ENCODE measurements at regions not wholly inside any gene's neighbourhood (a gene's known extent, or its start where the extent isn't known, plus 50 kb on each side); places are given as distances from the start of the nearest gene placed in this dataset.

DNA sequence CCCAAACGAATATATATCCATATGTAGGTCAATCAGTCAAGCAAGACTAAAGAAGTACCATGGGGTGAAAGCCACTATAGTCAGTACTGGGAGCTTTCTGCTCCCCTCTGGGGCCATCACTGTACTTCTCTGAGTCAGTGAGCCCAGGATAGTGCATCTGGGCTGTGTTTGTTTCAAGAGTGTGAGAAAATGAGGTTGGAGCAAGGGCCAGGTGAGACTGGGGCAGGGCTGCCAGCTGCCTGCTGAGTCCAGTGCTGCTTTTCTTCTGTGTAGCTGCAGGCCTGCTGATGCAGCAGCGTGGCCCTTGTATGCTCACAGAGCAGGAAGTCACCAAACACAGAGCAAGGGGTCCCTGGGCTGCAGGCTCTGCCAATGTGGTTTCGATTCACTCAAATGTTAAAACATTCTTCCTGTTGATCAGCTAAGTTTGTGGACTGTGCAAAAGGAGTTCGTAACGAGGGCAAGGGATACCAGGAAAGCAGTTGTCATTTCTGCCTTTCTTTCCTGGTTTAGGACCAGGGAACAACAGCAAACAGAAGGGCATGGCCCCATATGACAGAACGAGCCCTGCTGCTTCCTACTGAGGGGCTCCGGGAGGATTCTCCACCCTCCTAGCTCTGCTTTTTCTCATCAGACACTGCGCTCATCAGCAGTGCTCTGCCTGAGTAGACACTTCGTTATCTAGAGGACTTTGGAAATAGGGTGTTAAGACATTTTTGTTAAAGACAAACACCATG is 65.4 kb upstream of the TNS3 start:
- peak overlapping the region; percentile 21 for H3K4me2 ChIP-seq (ENCODE audit: low read depth, low read length, poor library complexity, severe bottlenecking)

DNA sequence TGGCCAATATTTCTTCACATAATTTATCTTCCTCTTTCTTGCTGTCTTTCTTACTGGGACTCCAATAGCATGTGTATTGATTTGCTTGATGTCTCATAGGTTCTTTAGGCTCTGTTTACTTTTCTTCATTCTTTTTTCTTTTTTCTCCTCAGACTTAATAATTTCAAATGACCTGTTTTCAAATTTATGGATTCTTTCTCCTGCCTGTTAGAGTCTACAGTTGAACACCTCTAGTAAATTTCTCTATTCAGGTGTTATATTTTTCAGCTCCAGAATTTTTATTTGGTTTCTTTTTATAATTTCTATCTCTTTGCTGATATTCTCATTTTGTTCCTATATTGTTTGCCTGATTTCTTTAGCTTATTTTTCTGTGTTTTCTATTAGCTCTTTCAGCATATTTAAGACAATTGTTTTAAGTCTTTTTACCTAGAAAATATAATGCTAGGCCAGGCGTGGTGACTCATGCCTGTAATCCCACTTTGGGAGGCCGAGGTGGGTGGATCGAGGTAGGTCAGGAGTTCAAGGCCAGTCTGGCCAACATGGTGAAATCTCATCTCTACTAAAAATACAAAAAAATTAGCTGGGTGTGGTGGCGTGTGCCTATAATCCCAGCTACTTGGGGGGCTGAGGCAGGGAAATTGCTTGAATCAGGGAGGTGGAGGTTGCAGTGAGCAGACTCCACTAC is 61.9 kb upstream of the TNS3 start:
- H3K9ac ChIP-seq (ENCODE audit: low read length): no peak overlapping the region
- TF ChIP-seq EZH2phosphoT487 (conservative IDR thresholded peaks at IDR 0.05; ENCODE audit: low read length): no peak
- TF ChIP-seq, protein P1, sequence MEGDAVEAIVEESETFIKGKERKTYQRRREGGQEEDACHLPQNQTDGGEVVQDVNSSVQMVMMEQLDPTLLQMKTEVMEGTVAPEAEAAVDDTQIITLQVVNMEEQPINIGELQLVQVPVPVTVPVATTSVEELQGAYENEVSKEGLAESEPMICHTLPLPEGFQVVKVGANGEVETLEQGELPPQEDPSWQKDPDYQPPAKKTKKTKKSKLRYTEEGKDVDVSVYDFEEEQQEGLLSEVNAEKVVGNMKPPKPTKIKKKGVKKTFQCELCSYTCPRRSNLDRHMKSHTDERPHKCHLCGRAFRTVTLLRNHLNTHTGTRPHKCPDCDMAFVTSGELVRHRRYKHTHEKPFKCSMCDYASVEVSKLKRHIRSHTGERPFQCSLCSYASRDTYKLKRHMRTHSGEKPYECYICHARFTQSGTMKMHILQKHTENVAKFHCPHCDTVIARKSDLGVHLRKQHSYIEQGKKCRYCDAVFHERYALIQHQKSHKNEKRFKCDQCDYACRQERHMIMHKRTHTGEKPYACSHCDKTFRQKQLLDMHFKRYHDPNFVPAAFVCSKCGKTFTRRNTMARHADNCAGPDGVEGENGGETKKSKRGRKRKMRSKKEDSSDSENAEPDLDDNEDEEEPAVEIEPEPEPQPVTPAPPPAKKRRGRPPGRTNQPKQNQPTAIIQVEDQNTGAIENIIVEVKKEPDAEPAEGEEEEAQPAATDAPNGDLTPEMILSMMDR (IDR thresholded peaks at IDR 0.05; ENCODE audit: insufficient read depth, low read length, poor library complexity, severe bottlenecking): no peak
- H3K9me3 ChIP-seq (ENCODE audit: insufficient read depth, low read length): peaks cover 6% of the 10 kb centered on the region; the same call in 1 of the 2 replicates
- no peaks in the 10 kb centered on the region for H4K20me1 ChIP-seq (ENCODE audit: low read depth, low read length)
- no peaks in the 10 kb centered on the region for H3K79me2 ChIP-seq (ENCODE audit: insufficient read depth, low read length)
- no peaks in the 10 kb centered on the region for H3K9me2 ChIP-seq (replicated peaks; ENCODE audit: insufficient read depth, low read length)
- no peak overlapping the region for H2AFZ ChIP-seq (ENCODE audit: low read depth, low read length, severe bottlenecking)
- no peak overlapping the region for H3K27ac ChIP-seq (ENCODE audit: low read depth, low read length)
- no peak overlapping the region for H3K4me3 ChIP-seq (ENCODE audit: insufficient read depth, low read length, poor library complexity, severe bottlenecking)
- no peaks in the 10 kb centered on the region for H3F3A ChIP-seq (ENCODE audit: insufficient read depth)
- H3K4me2 ChIP-seq (ENCODE audit: low read depth, low read length, poor library complexity, severe bottlenecking): no peak overlapping the region
- no peaks in the 10 kb centered on the region for H3K36me3 ChIP-seq (ENCODE audit: low read length)
- no peaks in the 10 kb centered on the region for H3K27me3 ChIP-seq (ENCODE audit: low read length)

More for the DNA sequence above, 65.4 kb upstream of the TNS3 start:
- H3K9ac ChIP-seq (ENCODE audit: low read length): peak overlapping the region; percentile 27
- TF ChIP-seq, protein P1 (IDR thresholded peaks at IDR 0.05; ENCODE audit: insufficient read depth, low read length, poor library complexity, severe bottlenecking): no peak
- TF ChIP-seq EZH2phosphoT487 (conservative IDR thresholded peaks at IDR 0.05; ENCODE audit: low read length): no peak
- no peaks in the 10 kb centered on the region for H3K79me2 ChIP-seq (ENCODE audit: insufficient read depth, low read length)
- no peak overlapping the region for H3K4me3 ChIP-seq (ENCODE audit: insufficient read depth, low read length, poor library complexity, severe bottlenecking)
- no peaks in the 10 kb centered on the region for H3K9me2 ChIP-seq (replicated peaks; ENCODE audit: insufficient read depth, low read length)
- no peaks in the 10 kb centered on the region for H3F3A ChIP-seq (ENCODE audit: insufficient read depth)
- no peaks in the 10 kb centered on the region for H4K20me1 ChIP-seq (ENCODE audit: low read depth, low read length)
- H3K9me3 ChIP-seq (ENCODE audit: insufficient read depth, low read length): peaks cover 6% of the 10 kb centered on the region; the same call in 1 of the 2 replicates
- H3K27ac ChIP-seq (ENCODE audit: low read depth, low read length): no peak overlapping the region
- H3K27me3 ChIP-seq (ENCODE audit: low read length): no peaks in the 10 kb centered on the region
- peak overlapping the region; percentile 63 for H2AFZ ChIP-seq (ENCODE audit: low read depth, low read length, severe bottlenecking)
- no peaks in the 10 kb centered on the region for H3K36me3 ChIP-seq (ENCODE audit: low read length)

DNA sequence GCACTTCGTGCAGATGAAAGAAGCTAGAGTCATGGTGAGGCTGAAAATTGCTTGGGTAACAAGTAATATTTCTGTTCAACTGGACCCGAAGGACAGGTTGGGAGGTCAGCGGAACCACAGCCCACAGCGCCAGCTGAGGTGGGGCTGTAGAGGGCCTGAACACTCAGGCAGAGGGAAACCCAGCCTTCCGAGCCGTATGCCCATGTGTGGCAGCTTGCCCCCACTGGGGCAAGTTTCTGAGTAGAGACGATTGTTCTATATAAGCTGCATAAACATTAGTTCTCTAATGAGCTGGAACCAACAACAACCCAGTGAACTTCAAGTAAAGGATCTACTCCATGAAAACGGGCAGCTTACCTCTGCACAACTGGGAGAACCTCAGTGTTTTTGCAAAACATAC is 58.4 kb upstream of the TNS3 start:
- Histone ChIP-seq H3K4me3 (ENCODE audit: insufficient read depth, low read length, poor library complexity, severe bottlenecking) (no peak overlapping the region), H3K9me2 (replicated peaks; ENCODE audit: insufficient read depth, low read length) (no peaks in the 10 kb centered on the region), H3K4me2 (ENCODE audit: low read depth, low read length, poor library complexity, severe bottlenecking) (no peak overlapping the region), H3K36me3 (ENCODE audit: low read length) (no peaks in the 10 kb centered on the region), H3K9ac (ENCODE audit: low read length) (no peak overlapping the region), H2AFZ (ENCODE audit: low read depth, low read length, severe bottlenecking) (no peak overlapping the region), H3K27ac (ENCODE audit: low read depth, low read length) (no peak overlapping the region), H4K20me1 (ENCODE audit: low read depth, low read length) (no peaks in the 10 kb centered on the region), H3K9me3 (ENCODE audit: insufficient read depth, low read length) (peaks cover 6% of the 10 kb centered on the region; the same call in 1 of the 2 replicates), H3F3A (ENCODE audit: insufficient read depth) (no peaks in the 10 kb centered on the region), H3K79me2 (ENCODE audit: insufficient read depth, low read length) (no peaks in the 10 kb centered on the region), H3K27me3 (ENCODE audit: low read length) (no peaks in the 10 kb centered on the region)
- TF ChIP-seq EZH2phosphoT487 (conservative IDR thresholded peaks at IDR 0.05; ENCODE audit: low read length): no peak
- TF ChIP-seq, protein P1 (IDR thresholded peaks at IDR 0.05; ENCODE audit: insufficient read depth, low read length, poor library complexity, severe bottlenecking): no peak

Measured in SU-DHL-6 (cell line).